SW480 (cell line): ENCODE measurements at regions not wholly inside any gene's neighbourhood (a gene's known extent, or its start where the extent isn't known, plus 50 kb on each side); places are given as distances from the start of the nearest gene placed in this dataset.
"Not testable (repeated sequence)": the region's sequence is repeated elsewhere in the genome, so short reads cannot be mapped to it uniquely, and the experiment has no call there.

Experiments used
- DNase-seq: peaks from one replicate; pipeline ENCODE4 v3.0.0-alpha.2; 2016; ENCODE audit warnings: low spot score

- no peak for DNase-seq
Measured at GRCh38 chr5:56658972-56659371, 156.4 kb upstream of the MAP3K1 start.

DNA sequence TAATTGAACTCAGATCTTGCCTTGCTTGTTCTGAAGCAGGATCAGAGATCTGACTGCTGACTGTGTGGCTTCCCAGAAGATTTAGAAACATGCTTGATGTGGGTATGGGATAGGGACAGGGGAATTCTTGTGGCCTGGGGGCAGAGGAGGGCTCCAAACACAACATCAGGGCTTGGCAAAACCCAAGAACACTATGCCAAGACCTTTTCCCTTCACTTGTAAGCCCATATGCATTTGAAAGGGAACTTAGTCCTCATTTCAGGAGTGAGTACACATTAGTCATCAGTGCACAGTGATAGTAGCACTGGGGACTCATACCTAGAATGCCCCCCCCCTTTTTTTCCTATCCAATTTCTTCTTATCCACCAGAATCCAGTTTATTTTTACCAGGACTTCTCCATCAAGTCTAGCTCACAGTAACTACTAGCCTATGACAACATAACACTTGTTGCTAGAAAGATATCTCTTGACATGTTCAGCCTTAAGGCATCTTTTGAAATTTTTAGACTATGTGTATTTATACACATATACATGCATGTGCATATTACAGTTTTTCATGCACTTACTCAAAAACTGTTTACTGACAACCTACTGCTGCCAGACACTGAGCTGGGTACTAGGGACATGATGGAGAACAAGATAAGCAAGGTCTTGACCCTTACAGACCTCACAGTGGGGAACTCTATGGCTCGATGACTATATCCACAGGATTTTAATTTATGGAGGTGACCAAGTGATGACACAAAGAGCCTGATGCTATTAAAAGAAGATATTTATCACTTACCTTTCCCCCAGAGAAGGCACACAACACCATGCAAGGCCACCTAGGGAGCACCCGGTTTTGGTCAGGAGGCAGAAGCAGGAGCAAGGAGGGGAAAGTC, 158.3 kb upstream of the MAP3K1 start:
- no peak for DNase-seq

- DNase-seq = no peak
Measured at GRCh38 chr5:56651893-56652292, 163.5 kb upstream of the MAP3K1 start.

- DNase-seq = no peak
Measured at GRCh38 chr5:56650386-56650785, 165.0 kb upstream of the MAP3K1 start.

DNA sequence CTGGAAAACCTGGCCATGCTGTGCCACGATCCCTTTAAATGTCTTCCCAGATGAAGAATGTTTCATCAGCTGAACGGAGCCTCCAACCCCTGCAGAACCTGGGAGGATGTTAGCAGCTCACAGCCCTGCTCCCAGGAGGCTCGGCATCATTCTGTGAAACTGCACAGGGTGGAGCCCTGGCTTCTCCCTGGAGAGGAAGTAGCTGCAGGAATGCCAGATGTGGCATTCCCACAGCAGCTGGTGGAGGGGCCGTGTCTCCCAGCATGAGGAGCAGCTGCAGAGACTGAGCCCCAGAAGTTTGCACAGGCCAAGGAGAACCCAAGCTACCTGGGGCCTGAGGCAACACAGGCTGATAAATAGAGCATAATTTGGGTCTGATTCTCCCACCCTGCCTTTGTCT, 165.8 kb upstream of the MAP3K1 start:
- DNase-seq = peak; percentile 29

DNA sequence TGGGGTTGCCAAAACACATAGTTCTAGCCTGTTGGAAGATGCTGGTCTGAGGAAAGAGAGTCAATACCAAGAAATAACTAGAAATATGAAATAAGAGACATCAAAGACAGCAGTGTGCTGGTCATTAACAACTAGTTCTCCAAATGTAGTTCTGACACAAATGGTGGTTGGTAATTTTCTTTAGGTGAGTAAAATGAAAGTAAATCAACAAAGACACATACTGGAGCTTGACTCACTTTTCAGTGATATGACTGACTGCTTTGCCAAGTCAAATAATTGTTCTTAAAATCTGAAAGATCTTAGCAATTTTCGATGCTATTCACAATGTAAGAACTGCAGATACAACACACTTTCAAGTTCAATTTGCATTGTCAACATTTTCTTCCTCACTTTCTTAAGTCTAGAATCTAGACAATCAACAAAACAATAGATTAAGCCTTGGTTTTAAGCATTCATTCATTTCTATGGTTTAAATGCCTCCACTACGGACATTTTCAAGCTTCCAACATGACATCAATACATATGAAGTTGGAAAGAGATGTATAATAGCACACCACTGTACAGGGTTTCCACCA, 166.8 kb upstream of the MAP3K1 start:
- no peak for DNase-seq

DNA sequence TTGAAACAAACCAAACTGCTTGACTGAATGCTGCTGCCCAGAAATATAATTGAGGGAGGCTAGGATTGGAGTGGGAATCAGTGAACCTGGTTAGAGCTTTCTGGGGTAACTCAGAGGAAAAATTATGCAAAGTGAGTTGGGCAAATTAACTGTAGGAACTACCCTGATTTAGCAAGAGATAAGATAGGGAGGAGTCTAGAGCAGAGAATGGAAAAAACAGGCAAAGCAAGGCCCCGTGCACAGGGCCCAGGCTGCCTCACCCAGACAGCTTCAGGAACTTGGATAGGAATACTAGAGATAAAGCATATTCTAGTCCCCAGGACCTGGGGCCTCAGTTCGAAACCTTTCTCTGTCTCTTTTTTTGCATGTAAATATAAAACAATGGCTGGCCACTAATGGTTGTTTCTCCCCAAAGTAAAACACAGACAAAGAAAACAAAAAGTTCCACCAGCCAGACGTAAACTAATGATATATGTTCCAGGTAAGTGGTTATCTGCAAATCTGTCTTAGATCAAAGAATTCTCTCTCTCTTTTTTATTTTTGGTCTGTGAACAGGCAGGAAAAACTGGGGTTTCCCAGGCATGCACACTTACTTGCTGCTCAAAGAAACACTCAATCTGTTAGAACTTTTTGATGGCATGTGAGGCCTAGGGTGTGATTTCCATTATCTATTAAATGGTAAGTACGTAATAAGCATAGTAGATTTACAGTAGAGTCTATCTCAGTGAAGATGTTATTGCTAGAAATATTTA, 168.1 kb upstream of the MAP3K1 start:
- DNase-seq = no peak

DNA sequence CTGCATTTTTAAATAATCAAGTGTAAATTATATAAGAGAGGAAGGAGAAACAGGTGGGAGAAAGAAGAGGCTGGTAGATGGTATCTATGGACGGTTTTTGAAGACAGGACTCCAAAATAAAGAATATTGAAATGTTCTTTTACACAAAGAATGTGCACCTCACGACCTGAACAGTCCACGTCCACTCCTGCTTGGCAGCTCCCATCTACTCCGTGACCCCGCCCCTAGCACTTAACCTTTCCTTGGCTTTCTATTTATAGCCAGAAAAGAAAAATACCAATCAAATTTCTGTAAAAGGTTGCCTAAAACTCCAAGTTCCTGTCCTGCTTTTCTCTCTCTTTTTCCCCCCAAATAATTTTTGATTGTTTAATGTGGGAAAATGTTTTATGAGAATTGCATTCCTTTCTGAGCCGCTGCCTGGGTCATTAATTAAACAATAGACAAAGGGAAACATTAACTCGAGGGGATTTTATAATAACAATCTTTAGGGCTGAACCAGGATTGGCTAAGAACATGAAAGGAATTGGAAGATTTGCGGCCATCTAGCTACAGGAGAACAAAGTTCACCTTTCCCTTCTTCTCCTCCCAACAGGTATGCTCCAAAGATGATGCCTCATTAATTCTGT, 173.6 kb upstream of the MAP3K1 start:
- peak; percentile 22 for DNase-seq

GRCh38 chr5:56640763-56641406, 174.5 kb upstream of the MAP3K1 start:
- DNase-seq = no peak

GRCh38 chr5:56639476-56639875, 175.9 kb upstream of the MAP3K1 start:
- DNase-seq = no peak

- no peak for DNase-seq
Measured at GRCh38 chr5:56638768-56639238, 176.5 kb upstream of the MAP3K1 start.

DNA sequence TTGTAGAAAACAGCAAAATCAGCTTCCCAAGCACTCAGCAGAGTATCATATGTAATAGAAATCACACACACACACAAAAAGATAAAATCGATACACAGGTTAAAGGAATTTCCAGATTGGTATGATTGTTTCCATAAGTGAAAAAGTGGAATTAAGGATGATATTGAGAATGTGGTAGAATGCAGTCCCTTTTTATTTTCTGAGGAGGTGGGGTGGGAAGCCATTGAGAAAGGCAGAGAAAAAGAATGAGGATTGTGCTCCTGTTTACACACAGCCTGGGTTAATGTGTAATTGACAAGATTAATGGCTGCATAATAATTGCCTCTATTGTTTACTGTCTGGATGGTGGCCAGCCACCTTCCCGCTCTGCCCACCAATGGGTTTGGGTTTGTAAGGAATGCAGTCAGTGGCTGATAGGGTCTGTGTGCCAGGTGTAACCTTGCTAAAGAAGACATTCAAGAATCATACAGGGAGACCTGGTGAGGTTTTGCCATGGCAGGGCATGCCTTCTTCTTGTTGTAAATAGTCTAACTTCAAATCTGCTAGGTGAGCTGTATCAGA, 177.2 kb upstream of the MAP3K1 start:
- DNase-seq = peak; percentile 81

DNA sequence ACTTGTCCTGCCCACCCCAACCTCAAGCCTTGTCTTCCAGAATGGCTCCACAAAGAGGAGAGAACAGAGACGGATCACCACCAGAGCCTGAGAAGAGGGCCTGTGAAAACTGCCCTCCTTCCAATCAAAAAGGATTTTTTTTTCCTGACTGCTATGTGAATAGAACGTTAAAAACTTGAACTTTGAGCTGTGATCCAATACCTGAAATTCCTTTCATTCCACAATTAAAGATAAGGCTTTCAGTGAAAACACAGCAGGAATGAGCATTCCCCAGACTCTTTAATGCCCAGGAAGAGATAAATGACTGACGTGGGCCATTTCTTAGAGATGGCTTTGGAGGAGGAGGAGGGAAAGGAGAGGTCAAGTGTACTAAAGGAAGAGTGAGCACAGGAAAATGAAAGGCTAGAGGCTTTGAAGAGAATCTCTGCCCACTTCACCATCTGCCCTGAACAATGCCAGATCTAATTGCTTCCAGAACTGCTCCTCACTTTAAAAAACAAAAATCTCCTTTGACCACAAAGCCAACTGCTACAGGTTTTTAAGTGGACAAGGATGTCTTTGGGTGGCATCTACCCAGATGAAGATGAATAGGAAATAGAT, 177.9 kb upstream of the MAP3K1 start:
- DNase-seq = peak; percentile 44

DNA sequence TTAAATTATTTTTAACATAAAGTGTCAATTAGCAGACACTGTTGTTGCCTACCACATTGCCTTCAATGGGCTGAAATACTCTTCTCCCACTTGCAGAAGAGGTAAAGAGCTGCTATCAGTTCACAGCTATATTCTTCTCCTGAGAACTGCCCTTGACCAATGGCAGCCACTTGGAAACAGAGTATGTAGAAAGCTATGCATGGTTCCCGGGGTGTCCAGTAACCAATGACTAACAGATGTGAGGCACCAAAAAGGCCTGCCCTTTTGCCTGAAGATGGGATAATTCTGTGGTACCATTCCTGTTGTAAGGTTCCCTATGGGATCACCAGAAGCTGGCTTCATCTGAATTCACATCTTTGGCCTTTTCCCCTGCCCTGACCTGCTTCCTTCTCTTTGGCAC, 181.4 kb upstream of the MAP3K1 start:
- DNase-seq = no peak

- DNase-seq = no peak
Measured at GRCh38 chr5:56632939-56633338, 182.4 kb upstream of the MAP3K1 start.

GRCh38 chr5:56632199-56632598, 183.2 kb upstream of the MAP3K1 start:
- DNase-seq = no peak

- DNase-seq = no peak
Measured at GRCh38 chr5:56631719-56632118, 183.6 kb upstream of the MAP3K1 start.

DNA sequence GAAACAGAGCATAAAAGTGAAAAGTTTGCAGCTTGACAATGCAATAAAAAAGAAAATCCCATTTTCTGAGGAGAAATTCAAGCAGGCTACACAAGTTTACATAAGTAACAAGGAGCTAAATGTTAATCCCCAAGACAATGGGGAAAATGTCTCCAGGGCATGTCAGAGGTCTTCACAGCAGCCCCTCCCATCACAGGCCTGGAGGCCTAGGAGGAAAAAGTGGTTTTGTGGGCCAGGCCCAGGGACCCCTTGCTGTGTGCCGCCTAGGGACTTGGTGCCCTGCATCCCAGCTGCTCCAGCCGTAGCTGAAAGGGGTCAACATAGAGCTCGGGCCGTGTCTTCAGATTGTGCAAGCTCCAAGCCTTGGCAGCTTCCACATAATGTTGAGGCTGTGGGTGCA, 186.7 kb upstream of the MAP3K1 start:
- DNase-seq = not testable (repeated sequence)

DNA sequence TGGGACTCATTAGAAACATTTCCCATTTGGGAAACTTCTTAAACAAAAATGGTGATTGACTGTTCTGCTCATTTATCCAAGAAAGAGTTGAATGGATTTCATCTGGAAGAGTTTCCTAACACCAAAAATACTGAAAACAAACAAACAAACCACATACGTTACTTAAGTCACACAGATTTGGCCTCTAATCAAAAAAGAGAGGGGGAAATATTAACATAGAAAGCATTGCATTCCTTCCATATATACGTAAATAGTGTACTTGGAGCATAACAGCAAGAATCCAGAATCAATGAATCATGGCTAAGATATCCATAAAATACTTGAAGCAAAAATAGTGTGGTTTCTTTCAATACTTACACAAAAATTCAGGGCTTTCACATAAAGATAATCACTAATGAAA, 189.8 kb upstream of the MAP3K1 start:
- no peak for DNase-seq

GRCh38 chr5:56624751-56625150, 190.6 kb upstream of the MAP3K1 start:
- DNase-seq = no peak

- DNase-seq = no peak
Measured at GRCh38 chr5:56622141-56622540, 193.2 kb upstream of the MAP3K1 start.
